Osteocyte (in vitro differentiated cells): ENCODE measurements at regions not wholly inside any gene's neighbourhood (a gene's known extent, or its start where the extent isn't known, plus 50 kb on each side); places are given as distances from the start of the nearest gene placed in this dataset.

Experiments used
- DNase-seq: peaks from one replicate; pipeline ENCODE4 v3.0.0; 2021; ENCODE audit warnings: mixed read lengths; ENCODE audit not compliant: unreplicated experiment; ENCODE audit errors: extremely low spot score
- H3K27ac Mint-ChIP-seq: one replicate; pipeline ENCODE4 v1.8.0; 2021; ENCODE audit warnings: mild to moderate bottlenecking, mixed read lengths; ENCODE audit not compliant: unreplicated experiment
- H3K27me3 Mint-ChIP-seq: one replicate; pipeline ENCODE4 v1.8.0; 2021; ENCODE audit warnings: mixed read lengths; ENCODE audit not compliant: unreplicated experiment
- H3K36me3 Mint-ChIP-seq: one replicate; pipeline ENCODE4 v1.8.0; 2021; ENCODE audit warnings: mixed read lengths; ENCODE audit not compliant: unreplicated experiment
- H3K4me1 Mint-ChIP-seq: one replicate; pipeline ENCODE4 v1.8.0; 2021; ENCODE audit warnings: mixed read lengths; ENCODE audit not compliant: unreplicated experiment
- H3K4me3 Mint-ChIP-seq: one replicate; pipeline ENCODE4 v1.8.0; 2021; ENCODE audit warnings: mild to moderate bottlenecking, moderate library complexity, mixed read lengths; ENCODE audit not compliant: unreplicated experiment
- H3K9me3 Mint-ChIP-seq: one replicate; pipeline ENCODE4 v1.8.0; 2021; ENCODE audit warnings: mixed read lengths; ENCODE audit not compliant: unreplicated experiment
- CTCF ChIP-seq: fragments of 200-600 bp; sonication (generic); IDR thresholded peaks from 2 replicates; pipeline ENCODE4 v1.5.0; 2021; ENCODE audit warnings: antibody characterized with exemption, mild to moderate bottlenecking, moderate library complexity

- H3K27ac Mint-ChIP-seq = no peak overlapping the region
- H3K36me3 Mint-ChIP-seq = no peaks in the 10 kb centered on the region
- H3K4me3 Mint-ChIP-seq = no peak overlapping the region
- no peak for DNase-seq
- H3K27me3 Mint-ChIP-seq = no peaks in the 10 kb centered on the region
- no peak for TF ChIP-seq CTCF
- no peaks in the 10 kb centered on the region for H3K9me3 Mint-ChIP-seq
- H3K4me1 Mint-ChIP-seq = no peaks in the 10 kb centered on the region
Observed at GRCh38 chr16:75854152-75854551, 127.9 kb upstream of the CPHXL start.

GRCh38 chr16:75860326-75861053 is 134.2 kb upstream of the CPHXL start:
- no peaks in the 10 kb centered on the region for H3K9me3 Mint-ChIP-seq
- no peak for TF ChIP-seq CTCF
- H3K4me3 Mint-ChIP-seq = no peak overlapping the region
- H3K27me3 Mint-ChIP-seq = peaks cover 9% of the 10 kb centered on the region
- no peak overlapping the region for H3K27ac Mint-ChIP-seq
- no peak for DNase-seq
- H3K36me3 Mint-ChIP-seq = no peaks in the 10 kb centered on the region
- H3K4me1 Mint-ChIP-seq = no peaks in the 10 kb centered on the region

DNA sequence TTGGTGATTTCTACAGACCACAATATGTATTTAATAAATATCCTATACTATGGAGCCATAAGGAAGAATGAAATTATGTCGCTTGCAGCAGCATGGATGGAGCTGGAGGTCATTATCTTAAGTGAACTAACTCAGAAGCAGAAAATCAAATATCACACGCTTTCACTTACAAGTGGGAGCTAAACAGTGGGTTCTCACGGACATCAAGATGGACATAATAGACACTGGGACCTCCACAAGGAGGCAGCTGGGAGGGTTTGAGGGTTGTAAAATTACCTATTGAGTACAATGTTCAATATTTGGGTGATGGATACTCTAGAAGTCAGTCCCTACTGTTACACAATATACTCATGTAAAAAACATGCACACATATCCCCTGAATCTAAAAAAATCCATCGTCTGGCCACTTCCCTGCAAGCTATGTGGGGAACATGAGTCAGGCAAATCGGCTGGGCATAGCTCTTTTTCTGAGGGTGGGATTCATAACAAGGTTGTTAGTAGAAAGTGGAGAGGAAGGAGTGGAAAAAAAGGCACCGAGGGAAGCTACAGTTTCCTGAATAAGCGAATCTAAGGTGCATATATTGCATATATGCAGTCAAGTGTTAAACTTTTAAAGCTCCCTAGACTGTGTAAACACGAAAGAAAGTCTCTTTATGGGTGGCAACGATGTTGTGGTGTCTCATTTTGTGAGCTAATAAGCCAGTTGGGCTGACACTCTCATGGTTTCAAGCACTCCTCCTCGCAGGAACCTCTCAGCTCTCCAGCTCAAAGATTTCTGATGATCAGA is 135.2 kb upstream of the CPHXL start:
- Mint-ChIP-seq H3K27me3 (peaks cover 9% of the 10 kb centered on the region), H3K9me3 (no peaks in the 10 kb centered on the region), H3K4me1 (no peaks in the 10 kb centered on the region), H3K4me3 (no peak overlapping the region), H3K36me3 (no peaks in the 10 kb centered on the region), H3K27ac (no peak overlapping the region)
- no peak for TF ChIP-seq CTCF
- DNase-seq = no peak

- H3K9me3 Mint-ChIP-seq = no peaks in the 10 kb centered on the region
- H3K27me3 Mint-ChIP-seq = peaks cover 9% of the 10 kb centered on the region
- no peak overlapping the region for H3K27ac Mint-ChIP-seq
- DNase-seq = no peak
- no peak overlapping the region for H3K4me3 Mint-ChIP-seq
- TF ChIP-seq CTCF = no peak
- H3K4me1 Mint-ChIP-seq = no peaks in the 10 kb centered on the region
- H3K36me3 Mint-ChIP-seq = no peaks in the 10 kb centered on the region
Observed at GRCh38 chr16:75862098-75862386, 135.8 kb upstream of the CPHXL start.

DNA sequence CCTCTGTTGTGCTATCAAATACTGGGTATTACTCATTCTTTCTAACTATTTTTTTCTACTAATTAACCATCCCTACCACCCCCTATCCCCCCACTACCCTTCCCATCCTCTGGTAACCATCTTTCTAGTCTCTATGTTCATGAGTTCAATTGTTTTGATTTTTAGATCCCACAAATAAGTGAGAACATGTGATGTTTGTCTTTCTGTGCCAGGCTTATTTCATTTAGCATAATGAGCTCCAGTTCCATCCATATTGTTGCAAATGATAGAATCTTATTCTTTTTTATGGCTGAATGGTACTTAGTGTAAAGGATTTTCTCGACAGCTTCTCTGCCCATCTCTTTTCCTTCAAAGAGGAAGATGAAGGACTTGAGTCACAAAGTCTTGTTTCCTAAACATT is 138.0 kb upstream of the CPHXL start:
- H3K4me1 Mint-ChIP-seq = no peaks in the 10 kb centered on the region
- no peak overlapping the region for H3K4me3 Mint-ChIP-seq
- H3K27me3 Mint-ChIP-seq = peaks cover 9% of the 10 kb centered on the region
- H3K27ac Mint-ChIP-seq = no peak overlapping the region
- no peak for DNase-seq
- TF ChIP-seq CTCF = no peak
- no peaks in the 10 kb centered on the region for H3K9me3 Mint-ChIP-seq
- no peaks in the 10 kb centered on the region for H3K36me3 Mint-ChIP-seq
